HG02571 (cell line): ENCODE measurements at regions not wholly inside any gene's neighbourhood (a gene's known extent, or its start where the extent isn't known, plus 50 kb on each side); places are given as distances from the start of the nearest gene placed in this dataset.
"Not testable (repeated sequence)": the region's sequence is repeated elsewhere in the genome, so short reads cannot be mapped to it uniquely, and the experiment has no call there.

ENCODE experiments used
- ATAC-seq: cut with Tn5 transposase; IDR thresholded peaks from one replicate; pipeline ENCODE4 v1.9.1; 2021; ENCODE audit warnings: mild to moderate bottlenecking, moderate library complexity; ENCODE audit not compliant: unreplicated experiment

- no peak for ATAC-seq
Observed at GRCh38 chr2:185374878-185375277, 363.7 kb upstream of the FSIP2 start.

DNA sequence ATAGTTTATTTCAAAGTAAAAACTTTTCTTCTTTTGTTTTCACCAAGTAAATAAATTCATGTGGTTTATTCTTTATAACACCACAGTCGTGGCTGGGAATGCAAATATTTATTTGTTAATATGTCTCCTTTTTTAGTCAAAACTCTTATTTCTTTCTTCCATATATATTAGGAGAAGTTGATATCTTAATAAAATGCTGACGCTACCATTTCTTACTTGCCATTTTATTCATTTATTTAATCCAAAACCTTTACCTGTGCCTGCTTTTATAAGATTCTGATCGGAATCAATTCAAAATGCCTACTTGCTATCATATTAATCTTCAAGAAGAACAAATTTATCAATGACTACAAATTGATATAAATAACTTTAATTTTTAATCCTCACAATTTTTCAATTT, 362.9 kb upstream of the FSIP2 start:
- ATAC-seq: no peak

DNA sequence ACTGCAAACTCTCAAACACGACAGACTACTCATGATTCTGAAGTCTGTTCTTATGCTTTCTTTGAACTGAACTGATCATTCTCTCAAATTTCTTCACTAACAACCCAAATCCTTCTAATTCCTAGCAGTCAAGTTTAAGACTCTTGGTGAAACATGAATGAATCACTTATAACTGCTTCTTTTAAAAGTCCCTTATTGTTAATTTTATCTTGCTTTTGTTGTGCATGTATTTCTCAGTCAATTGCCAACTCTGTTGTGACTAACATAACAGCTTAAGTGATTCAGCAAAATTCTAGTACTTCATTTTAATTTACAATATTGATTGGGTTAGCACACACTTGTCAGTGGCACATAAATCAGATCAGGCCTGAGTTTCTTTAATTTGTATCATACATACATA, 357.0 kb upstream of the FSIP2 start:
- no peak for ATAC-seq

GRCh38 chr2:185384822-185385560, 353.6 kb upstream of the FSIP2 start:
- no peak for ATAC-seq

DNA sequence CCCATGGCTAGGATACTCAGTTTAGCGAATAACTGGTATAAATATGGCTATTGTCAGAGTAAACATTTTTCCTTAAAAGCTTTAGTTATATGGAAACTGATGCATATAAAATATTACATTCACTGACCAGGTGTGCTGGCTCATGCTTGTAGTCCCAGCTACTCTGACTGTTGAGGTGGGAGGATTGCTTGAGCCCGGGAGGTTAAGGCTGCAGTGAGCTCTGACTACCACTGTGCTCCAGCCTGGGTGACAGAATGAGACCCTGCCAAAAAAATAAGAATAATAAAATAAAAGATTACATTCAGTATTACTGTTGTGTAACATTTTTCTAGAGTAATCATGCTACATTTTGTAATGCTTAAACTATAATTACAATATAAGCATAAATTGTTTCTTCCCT, 350.4 kb upstream of the FSIP2 start:
- no peak for ATAC-seq

GRCh38 chr2:185391543-185391942, 347.1 kb upstream of the FSIP2 start:
- ATAC-seq: no peak

- ATAC-seq: no peak
Observed at GRCh38 chr2:185393091-185393490, 345.5 kb upstream of the FSIP2 start.

DNA sequence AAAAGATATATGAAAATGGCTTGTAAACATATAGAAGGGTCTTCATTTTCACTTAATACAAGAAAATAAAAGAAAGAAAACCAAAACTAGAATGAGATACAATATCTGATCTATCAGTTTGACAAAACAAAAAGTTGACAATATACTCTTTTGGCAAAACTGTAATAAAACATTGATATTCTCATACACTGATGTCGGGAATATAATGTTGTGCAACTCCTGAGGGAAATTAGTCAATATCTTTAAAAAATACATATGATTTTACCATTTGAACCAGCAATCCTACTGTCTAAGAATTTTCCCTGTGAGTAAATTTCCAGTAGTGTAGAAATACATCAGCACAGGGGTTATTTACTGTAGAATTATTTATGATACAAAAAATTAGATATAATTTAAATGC, 336.1 kb upstream of the FSIP2 start:
- no peak for ATAC-seq

DNA sequence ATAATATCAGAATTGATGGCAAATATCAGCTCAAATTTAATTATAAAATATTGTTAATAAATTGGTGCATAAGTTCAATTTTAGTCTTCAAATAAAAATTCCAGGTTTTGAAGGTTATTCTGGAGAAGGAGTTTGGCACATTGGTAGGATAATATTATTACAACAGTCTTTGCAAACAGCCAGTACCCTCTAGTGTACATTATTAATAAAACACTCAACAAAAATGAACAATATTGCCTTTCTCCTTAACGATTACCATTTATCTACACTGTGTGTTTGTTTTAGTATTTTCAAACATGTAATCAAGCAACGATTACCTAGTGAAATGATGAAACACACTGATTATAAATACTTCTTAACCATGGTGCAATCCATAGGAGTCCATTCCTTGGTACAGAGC, 334.0 kb upstream of the FSIP2 start:
- ATAC-seq: no peak

DNA sequence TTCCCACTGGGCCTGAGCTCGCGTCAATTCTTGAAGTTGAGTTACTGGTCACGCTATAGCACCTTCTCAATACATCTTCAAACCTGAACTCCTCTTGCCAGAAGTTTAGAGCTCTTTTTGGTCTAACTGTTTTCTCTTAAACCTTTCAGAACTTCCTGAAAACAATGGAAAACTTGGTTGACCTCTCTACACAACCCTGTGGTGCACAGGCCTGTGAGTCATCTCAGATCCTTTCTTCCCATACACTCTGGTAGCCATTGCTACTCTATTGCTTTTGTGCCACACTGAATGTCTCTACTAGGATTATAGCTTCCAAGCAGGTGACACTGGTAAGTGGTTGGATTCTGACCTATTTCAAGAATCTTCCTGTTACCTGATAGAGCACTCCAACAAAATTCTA, 321.5 kb upstream of the FSIP2 start:
- ATAC-seq: no peak

GRCh38 chr2:185417688-185418087, 320.9 kb upstream of the FSIP2 start:
- no peak for ATAC-seq

DNA sequence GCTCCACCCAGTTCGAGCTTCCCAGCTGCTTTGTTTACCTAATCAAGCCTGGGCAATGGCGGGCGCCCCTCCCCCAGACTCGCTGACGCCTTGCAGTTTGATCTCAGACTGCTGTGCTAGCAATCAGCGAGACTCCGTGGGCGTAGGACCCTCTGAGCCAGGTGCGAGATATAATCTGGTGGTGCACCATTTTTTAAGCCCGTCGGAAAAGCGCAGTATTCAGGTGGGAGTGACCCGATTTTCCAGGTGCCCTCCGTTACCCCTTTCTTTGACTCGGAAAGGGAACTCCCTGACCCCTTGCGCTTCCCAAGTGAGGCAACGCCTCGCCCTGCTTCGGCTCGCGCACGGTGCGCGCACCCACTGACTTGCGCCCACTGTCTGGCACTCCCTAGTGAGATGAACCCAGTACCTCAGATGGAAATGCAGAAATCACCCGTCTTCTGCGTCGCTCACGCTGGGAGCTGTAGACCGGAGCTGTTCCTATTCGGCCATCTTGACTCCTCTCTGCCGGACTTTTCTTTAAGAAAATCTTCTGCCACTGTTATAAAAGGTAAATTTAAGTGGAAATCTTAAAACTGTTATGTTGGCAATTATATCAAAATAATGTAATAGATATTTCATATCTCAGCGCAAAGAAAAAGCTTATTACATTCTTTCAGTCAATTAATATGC, 313.5 kb upstream of the FSIP2 start:
- not testable (repeated sequence) for ATAC-seq

DNA sequence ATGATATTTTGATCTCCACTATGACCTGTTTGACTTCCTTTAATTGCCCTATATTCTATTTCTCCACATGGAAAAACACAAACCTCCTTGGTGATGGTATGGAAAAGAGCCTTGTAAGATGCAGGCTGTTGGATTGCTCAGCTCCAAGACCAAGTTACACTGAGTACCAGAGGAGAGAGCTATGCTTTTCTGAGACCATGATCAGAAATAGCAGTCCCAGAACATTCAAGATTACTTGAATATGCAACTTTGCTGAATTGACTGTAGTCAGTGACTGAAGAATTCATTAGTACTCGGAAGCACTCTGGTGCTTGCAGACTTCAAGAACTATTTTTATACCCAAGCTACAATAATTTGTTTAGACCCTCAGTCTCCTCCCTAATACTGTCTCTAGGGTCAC, 310.6 kb upstream of the FSIP2 start:
- ATAC-seq: no peak

DNA sequence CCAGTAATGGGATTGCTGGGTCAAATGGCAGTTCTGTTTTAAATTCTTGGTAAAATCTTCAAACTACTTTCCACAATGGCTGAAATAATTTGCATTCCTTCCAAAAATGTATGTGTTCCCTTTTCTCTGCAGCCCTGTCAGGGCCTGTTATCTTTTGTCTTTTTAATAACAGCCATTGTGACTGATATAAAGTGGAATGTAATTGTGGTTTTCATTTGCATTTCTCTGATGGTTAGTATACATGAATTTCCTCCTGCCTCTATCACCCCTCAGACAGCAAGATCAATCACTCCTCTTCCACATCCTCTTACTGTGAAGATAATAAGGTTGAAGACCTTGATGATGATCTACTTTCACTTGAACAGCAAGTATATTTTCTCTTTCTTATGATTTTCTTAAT, 304.8 kb upstream of the FSIP2 start:
- ATAC-seq: no peak

DNA sequence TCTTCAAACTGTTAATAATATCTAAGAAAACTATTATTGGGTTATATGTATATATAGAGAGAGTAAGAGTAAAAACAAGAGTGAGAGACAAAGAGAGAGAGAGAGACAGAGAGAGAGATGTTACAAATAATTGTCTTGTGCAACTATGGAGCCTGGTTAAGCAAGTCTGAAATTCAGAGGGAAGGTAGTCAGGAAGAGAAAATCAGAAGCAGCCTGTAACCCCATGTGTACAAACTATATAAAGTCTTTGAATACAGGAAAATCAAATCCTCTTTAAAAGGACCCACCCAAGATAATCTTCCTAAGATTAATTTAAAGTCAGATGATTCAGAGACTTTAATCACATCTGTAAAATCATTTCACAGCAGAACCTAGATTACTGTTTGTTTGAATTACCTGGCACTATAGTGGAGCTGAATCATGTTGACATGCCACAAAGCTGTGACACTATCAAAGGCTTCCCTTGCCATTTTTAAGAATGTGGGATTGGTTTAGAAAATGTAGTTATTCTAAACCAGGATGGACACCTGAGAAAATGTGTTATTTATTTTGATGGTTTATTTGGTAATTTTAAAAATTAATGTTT, 301.7 kb upstream of the FSIP2 start:
- no peak for ATAC-seq

GRCh38 chr2:185441486-185442005, 297.1 kb upstream of the FSIP2 start:
- ATAC-seq: no peak

GRCh38 chr2:185456517-185456916, 282.1 kb upstream of the FSIP2 start:
- no peak for ATAC-seq

GRCh38 chr2:185463481-185463880, 275.1 kb upstream of the FSIP2 start:
- ATAC-seq: no peak

GRCh38 chr2:185466915-185467314, 271.7 kb upstream of the FSIP2 start:
- ATAC-seq: no peak

GRCh38 chr2:185471441-185471840, 267.2 kb upstream of the FSIP2 start:
- ATAC-seq: no peak

- ATAC-seq: no peak
Observed at GRCh38 chr2:185472574-185472973, 266.0 kb upstream of the FSIP2 start.

DNA sequence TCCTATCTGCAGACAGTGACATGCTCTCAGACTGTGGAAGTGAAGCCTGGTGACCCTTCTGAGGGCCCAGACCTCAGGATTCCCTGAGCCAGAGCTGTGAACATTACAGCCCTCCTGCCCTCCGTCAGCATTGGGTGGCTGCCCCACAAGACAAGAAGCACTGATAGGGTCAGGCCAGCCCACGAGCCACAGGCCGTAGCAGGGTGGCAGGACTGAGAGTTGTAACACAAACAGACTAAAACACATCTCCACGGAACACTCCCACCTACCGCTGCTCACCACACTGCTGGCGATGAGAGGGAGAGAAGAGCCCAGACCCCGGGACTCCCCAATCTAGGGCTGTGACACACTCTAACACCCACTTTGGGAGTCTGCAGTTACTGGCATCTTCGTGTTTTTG, 264.8 kb upstream of the FSIP2 start:
- no peak for ATAC-seq
